HG02642 (cell line): ENCODE measurements at regions not wholly inside any gene's neighbourhood (a gene's known extent, or its start where the extent isn't known, plus 50 kb on each side); places are given as distances from the start of the nearest gene placed in this dataset.
A peak's percentile ranks its signal among the peaks of the same experiment; 100 is the strongest.
"Not testable (repeated sequence)": the region's sequence is repeated elsewhere in the genome, so short reads cannot be mapped to it uniquely, and the experiment has no call there.

Experiments
- ATAC-seq: cut with Tn5 transposase; IDR thresholded peaks from one replicate; pipeline ENCODE4 v1.9.1; 2021; ENCODE audit warnings: mild to moderate bottlenecking; ENCODE audit not compliant: unreplicated experiment, poor library complexity

GRCh38 chr21:14009238-14009981 lies 201.3 kb downstream of the LIPI start:
- not testable (repeated sequence) for ATAC-seq

GRCh38 chr21:14008436-14008835 lies 202.3 kb downstream of the LIPI start:
- not testable (repeated sequence) for ATAC-seq

- ATAC-seq, result not testable (repeated sequence)
Observed at GRCh38 chr21:14008006-14008405, 202.7 kb downstream of the LIPI start.

DNA sequence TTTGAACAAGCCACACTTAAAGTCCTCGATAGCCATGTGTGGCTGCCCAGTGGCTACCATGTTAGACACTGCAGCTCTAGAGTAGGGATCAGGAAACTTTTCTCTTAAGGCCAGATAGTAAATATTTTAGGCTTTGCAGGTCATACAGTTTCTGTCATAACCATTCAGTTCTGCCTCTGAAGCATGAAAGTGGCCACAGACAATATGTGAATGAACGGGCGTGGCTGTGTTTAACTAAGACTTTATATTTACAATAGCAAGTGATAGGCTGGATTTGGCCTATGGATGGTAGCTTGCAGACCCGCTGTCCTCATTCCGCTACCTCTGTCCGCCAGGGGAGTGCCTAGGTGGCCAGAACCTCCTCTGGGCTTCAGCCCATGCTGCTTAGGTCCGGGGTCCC lies 204.6 kb downstream of the LIPI start:
- not testable (repeated sequence) for ATAC-seq

- ATAC-seq, result not testable (repeated sequence)
Observed at GRCh38 chr21:13986996-13987958, 223.5 kb downstream of the LIPI start.

GRCh38 chr21:13985865-13986863 lies 224.6 kb downstream of the LIPI start:
- ATAC-seq, result not testable (repeated sequence)

DNA sequence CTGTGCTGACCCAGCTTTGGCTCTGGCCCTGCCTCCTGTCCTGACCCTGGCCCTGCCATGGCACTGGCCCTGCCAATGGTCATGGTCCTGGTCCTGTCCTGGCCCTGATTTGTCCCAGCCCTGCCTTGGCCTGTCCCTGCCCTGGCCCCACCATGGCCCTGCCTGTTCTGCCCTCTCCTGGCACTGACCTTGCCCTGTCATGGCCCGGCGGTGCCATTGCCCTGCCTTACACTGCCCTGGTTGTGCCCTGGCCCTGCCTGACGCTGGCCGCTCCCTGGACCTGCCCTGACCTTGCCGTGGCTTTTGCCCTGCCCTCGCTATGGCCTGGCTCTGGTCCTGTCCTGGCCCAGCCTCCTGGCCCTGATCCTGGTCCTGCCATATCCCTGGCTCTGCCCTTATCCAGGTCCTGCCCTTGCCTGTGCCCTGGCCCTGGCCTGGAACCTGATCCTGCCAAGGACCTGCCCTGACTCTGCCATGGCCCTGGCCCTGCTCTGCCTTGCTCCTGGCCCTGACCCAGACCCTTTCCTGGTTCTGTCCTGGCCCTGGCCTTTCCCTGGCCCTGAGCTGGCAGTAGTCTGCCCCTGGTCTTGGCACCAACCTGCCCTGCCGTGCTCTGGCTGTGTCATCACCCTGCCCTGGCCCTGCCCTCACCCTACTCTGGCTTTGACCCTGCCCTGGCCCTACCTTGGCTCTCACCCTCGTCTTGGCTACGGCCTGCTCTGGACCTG lies 225.5 kb downstream of the LIPI start:
- not testable (repeated sequence) for ATAC-seq

GRCh38 chr21:13984728-13985127 lies 226.0 kb downstream of the LIPI start:
- ATAC-seq, result not testable (repeated sequence)

DNA sequence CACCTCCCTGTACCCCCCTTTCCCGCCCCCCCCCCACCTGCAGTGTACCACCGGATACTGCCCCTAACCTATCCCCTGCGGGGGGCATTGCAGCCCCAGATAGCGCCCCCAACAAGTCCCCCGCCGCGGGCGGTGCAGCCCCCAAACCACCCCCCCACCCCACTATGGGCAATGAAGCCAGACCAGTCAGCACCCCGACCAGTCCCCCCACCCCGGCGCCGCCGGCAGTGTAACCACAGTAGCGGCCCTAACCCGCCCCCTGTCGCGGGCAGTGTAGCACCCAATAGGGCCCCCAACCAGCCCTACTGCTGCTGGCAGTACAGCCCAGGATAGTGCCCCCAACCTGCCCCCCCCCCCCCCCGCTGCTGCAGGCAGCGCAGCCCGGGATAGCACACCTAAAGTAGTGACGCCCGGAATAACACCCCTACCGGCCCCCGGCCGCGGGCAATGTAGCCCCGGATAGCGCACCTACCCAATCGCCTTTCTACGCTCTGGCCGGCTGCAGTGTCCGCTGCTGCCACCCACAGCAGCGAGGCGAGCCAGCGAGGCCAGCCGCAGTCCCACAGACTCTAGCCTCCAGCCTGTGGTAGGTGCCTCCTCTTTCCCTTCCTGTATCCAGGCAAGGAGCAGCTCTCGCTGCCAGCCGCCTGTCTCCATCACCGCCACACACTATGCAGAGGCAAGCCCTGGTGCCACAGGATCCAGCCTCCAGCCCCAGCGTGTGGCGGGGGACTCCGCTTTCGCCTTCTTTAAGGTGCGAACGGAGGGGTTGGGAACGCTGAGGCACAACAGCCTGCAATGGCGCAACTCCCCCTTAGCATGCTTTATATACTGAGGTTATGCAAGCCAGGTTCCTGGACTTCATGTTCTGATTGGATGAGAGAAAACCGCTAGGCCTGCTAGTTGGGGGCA lies 229.3 kb downstream of the LIPI start:
- ATAC-seq, result not testable (repeated sequence)

- peak; percentile 96 for ATAC-seq
Observed at GRCh38 chr21:13980115-13980662, 230.6 kb downstream of the LIPI start.

DNA sequence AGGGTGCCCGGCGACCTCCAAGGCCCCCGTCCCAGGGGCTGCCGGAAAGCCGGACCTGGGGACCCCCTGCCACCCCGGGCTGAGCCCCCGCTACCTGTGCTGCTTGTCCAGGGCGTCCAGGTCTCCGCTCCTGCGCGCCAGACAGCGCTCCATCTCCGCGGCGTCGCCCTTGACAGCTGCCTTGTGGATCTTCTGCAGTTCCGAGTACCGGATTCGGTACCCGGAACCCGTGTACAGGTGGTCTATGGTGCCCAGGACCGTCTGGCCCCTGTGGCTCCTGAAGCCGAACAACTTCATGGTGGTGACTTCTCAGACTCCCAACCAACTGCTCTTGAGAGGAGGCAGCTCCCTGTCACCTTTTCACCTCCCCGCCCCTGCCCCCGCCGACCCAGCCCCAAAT lies 231.1 kb downstream of the LIPI start:
- peak; percentile 16 for ATAC-seq

- ATAC-seq, result not testable (repeated sequence)
Observed at GRCh38 chr21:13974582-13974981, 236.2 kb downstream of the LIPI start.

DNA sequence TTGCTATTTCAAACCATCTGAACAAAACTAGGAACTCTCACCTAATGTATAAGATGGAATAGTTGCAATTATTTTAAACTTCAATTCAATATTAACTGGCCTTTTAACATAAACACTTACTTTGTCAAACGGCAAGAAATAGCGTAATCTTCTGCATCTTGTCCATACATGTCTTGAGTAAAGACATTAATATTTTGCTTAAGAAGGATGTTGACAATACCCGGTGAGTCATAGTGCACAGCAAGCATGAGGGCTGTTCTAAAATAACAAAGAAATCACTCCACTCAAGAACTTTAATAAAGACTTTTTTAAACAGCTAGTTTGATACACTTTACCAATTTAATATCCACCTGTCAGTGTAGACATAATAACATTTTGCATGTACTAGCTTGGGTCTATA lies 240.9 kb downstream of the LIPI start:
- ATAC-seq, result not testable (repeated sequence)

GRCh38 chr21:13969002-13969401 lies 241.8 kb downstream of the LIPI start:
- not testable (repeated sequence) for ATAC-seq

GRCh38 chr21:13963259-13963658 lies 247.5 kb downstream of the LIPI start:
- not testable (repeated sequence) for ATAC-seq

GRCh38 chr21:13937236-13937635 lies 273.5 kb downstream of the LIPI start:
- no peak for ATAC-seq

GRCh38 chr21:13936033-13936937 lies 274.5 kb downstream of the LIPI start:
- not testable (repeated sequence) for ATAC-seq
